Testis (tissue), 2 donors: ENCODE measurements at regions not wholly inside any gene's neighbourhood (a gene's known extent, or its start where the extent isn't known, plus 50 kb on each side); places are given as distances from the start of the nearest gene placed in this dataset.

Experiments
- POLR2A ChIP-seq: fragments of 450-650 bp; IDR thresholded peaks from one replicate; pipeline ENCODE4 v1.6.1; 2017; ENCODE audit warnings: antibody characterized with exemption, mild to moderate bottlenecking, moderate library complexity
- TF ChIP-seq, protein P1 (sequence below), 3 experiments: fragments of 450-650 bp in 2 of 3; fragments of 200-600 bp in 1 of 3; sonication (generic) in 1 of 3; IDR thresholded peaks; one replicate each; pipeline ENCODE4 v1.5.1; 2016 to 2019; ENCODE audit warnings: antibody characterized with exemption in 3 of 3, mild to moderate bottlenecking in 2 of 3, moderate library complexity in 1 of 3

DNA sequence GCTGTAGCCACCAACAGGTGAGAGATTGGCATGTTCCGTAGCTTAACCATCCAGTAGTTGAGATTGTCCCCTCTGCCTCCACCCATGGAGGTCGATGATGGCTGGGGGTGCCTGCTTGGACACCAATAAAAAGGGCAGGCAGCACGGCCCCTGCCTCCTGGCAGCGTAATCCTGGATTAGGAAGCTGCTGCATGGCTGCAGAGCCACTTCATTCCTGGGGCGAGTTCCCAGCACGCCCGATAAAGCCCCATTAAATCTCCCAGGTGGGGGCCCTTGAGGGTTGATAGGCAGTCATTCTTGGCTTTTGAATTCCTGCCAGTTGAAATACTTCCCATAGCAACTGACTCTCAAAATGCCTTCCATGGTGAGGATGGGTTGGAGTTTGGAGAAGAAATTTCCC is 67.8 kb downstream of the PLXNA1 start:
- TF ChIP-seq, protein P1, sequence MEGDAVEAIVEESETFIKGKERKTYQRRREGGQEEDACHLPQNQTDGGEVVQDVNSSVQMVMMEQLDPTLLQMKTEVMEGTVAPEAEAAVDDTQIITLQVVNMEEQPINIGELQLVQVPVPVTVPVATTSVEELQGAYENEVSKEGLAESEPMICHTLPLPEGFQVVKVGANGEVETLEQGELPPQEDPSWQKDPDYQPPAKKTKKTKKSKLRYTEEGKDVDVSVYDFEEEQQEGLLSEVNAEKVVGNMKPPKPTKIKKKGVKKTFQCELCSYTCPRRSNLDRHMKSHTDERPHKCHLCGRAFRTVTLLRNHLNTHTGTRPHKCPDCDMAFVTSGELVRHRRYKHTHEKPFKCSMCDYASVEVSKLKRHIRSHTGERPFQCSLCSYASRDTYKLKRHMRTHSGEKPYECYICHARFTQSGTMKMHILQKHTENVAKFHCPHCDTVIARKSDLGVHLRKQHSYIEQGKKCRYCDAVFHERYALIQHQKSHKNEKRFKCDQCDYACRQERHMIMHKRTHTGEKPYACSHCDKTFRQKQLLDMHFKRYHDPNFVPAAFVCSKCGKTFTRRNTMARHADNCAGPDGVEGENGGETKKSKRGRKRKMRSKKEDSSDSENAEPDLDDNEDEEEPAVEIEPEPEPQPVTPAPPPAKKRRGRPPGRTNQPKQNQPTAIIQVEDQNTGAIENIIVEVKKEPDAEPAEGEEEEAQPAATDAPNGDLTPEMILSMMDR (IDR thresholded peaks at IDR 0.05): no peak
- no peak for TF ChIP-seq POLR2A
